Stomach (tissue), 4 donors: ENCODE measurements at regions not wholly inside any gene's neighbourhood (a gene's known extent, or its start where the extent isn't known, plus 50 kb on each side); places are given as distances from the start of the nearest gene placed in this dataset.

Experiments used
- POLR2A ChIP-seq, 4 donors: fragments of 450-650 bp; IDR thresholded peaks; one replicate each; pipeline ENCODE4 v1.6.1; 2016; ENCODE audit warnings: antibody characterized with exemption in 4 of 4, control low read depth in 2 of 4, mild to moderate bottlenecking in 1 of 4, moderate library complexity in 1 of 4
- POLR2AphosphoS5 ChIP-seq, 3 donors: sonication (generic); formaldehyde crosslinking; IDR thresholded peaks; one replicate each; pipeline ENCODE4 v1.6.1; 2016; ENCODE audit warnings: antibody characterized with exemption in 3 of 3
- TF ChIP-seq, protein P1 (sequence below), 7 experiments: fragments of 450-650 bp in 4 of 7; fragments of 200-600 bp in 3 of 7; sonication (generic) in 3 of 7; IDR thresholded peaks; one replicate each; pipeline ENCODE4 v1.5.1; 2016 to 2019; ENCODE audit warnings: antibody characterized with exemption in 7 of 7, control low read depth in 2 of 7, mild to moderate bottlenecking in 1 of 7

DNA sequence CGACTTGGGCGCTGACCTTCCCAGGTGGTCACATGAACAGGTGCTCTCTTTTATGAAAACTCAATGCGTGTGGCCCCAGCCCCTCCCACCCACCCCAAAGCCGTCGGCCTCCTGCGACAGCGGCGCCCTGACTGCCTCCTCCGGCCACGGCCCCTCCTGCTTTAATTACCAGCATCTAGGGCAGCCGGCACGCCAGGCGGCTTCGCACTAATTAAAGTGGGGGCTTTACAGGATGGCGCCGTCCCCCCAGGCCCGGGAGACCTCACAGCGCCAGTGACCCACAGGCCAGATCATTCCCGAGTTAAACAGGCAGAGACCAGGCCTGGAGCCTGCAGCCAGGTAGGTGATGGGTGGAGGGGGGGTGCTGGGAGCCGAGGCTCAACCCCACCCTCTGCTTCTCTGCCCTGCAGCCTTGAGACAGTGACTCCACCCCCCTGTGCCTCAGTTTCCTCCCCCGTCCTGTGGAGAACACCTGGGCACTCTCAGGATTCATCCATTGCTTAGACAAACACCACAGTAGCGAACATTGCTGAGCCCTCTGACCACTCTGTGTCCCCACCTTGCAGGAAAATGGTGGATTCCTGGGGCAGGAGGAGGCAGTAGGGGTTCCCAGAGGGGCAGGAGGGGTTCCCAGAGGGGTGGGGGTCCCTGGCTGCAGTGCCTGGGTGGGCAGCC, 100.8 kb downstream of the MICALL2 start:
- TF ChIP-seq POLR2AphosphoS5 (IDR thresholded peaks at IDR 0.05) = no peak
- TF ChIP-seq POLR2A (IDR thresholded peaks at IDR 0.05) = no peak
- TF ChIP-seq, protein P1, sequence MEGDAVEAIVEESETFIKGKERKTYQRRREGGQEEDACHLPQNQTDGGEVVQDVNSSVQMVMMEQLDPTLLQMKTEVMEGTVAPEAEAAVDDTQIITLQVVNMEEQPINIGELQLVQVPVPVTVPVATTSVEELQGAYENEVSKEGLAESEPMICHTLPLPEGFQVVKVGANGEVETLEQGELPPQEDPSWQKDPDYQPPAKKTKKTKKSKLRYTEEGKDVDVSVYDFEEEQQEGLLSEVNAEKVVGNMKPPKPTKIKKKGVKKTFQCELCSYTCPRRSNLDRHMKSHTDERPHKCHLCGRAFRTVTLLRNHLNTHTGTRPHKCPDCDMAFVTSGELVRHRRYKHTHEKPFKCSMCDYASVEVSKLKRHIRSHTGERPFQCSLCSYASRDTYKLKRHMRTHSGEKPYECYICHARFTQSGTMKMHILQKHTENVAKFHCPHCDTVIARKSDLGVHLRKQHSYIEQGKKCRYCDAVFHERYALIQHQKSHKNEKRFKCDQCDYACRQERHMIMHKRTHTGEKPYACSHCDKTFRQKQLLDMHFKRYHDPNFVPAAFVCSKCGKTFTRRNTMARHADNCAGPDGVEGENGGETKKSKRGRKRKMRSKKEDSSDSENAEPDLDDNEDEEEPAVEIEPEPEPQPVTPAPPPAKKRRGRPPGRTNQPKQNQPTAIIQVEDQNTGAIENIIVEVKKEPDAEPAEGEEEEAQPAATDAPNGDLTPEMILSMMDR (IDR thresholded peaks at IDR 0.05) = no peak
